DMS53 treated with DMSO at 0.1 percent for 48 hours (cell line): ENCODE measurements at regions not wholly inside any gene's neighbourhood (a gene's known extent, or its start where the extent isn't known, plus 50 kb on each side); places are given as distances from the start of the nearest gene placed in this dataset.

Source experiments
- DNase-seq: peaks from one replicate; lab custom pipeline; 2025; ENCODE audit not compliant: unreplicated experiment; lab: John Stamatoyannopoulos, UW

GRCh38 chr15:31272558-31273257 lies 53.9 kb upstream of the KLF13 start:
- DNase-seq: no peak

GRCh38 chr15:31273258-31273941 lies 53.2 kb upstream of the KLF13 start:
- no peak for DNase-seq

- no peak for DNase-seq
Measured at GRCh38 chr15:31274496-31275330, 51.9 kb upstream of the KLF13 start.

GRCh38 chr15:31275331-31276262 lies 51.0 kb upstream of the KLF13 start:
- no peak for DNase-seq

GRCh38 chr15:31276596-31277298 lies 49.9 kb upstream of the KLF13 start:
- peak; percentile 23 for DNase-seq
